ENCODE measurements at regions not wholly inside any gene's neighbourhood (a gene's known extent, or its start where the extent isn't known, plus 50 kb on each side); places are given as distances from the start of the nearest gene placed in this dataset.
"Not testable (repeated sequence)": the region's sequence is repeated elsewhere in the genome, so short reads cannot be mapped to it uniquely, and the experiment has no call there.

DNA sequence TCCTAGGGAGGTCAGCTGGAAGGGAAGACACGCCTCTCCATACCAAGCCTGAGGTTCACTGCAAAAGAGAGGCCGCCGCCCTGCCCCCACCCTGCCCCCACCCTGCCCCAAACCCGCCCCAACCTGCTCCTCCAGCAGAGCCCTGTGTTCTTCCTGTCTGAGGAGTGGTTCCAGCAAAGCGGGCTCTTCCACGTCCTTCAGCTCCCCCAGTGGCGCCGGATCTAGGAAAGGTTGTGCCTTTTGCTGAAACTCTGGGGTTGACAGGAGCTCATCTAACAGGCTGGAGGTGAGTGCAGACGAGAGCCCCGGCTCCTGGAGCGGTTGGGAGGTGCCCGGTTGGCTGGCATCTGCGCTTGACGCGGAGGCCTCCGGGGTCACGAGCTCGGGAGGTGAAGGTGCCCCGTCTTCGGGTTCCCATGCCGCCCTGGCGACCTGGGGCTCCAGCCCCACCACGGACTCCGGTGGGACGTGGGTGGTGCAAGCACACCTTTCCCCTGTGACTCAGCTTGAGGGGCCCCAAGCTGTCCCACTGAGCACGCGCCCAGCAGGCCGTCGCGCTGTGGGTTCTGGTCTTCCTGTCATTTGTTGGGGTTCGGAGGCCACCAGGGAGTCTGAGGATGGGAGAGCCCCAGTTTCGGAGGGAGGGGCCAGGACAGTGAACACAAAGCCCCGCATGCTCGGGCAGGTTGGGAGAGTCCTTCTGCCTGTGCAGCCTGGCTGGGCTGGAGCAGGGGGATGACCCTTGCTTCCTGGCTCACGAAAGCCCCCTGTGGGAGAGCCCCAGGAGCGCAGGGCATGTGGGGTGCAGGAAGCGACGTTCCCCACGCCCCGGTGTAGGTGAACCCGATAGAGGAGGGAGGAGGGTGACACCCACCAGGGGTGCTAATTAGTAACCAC lies 1467.1 kb downstream of the FOXD4L5 start:
- peak overlapping the region; percentile 48 for H3K4me3 ChIP-seq (ENCODE audit: low read depth, low read length)
- in situ Hi-C loops (cut with HindIII; ENCODE audit: low sequenced_read_pairs): no loop called here
- TF ChIP-seq, protein P1, sequence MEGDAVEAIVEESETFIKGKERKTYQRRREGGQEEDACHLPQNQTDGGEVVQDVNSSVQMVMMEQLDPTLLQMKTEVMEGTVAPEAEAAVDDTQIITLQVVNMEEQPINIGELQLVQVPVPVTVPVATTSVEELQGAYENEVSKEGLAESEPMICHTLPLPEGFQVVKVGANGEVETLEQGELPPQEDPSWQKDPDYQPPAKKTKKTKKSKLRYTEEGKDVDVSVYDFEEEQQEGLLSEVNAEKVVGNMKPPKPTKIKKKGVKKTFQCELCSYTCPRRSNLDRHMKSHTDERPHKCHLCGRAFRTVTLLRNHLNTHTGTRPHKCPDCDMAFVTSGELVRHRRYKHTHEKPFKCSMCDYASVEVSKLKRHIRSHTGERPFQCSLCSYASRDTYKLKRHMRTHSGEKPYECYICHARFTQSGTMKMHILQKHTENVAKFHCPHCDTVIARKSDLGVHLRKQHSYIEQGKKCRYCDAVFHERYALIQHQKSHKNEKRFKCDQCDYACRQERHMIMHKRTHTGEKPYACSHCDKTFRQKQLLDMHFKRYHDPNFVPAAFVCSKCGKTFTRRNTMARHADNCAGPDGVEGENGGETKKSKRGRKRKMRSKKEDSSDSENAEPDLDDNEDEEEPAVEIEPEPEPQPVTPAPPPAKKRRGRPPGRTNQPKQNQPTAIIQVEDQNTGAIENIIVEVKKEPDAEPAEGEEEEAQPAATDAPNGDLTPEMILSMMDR (IDR thresholded peaks at IDR 0.05; ENCODE audit: low read depth, low read length, missing control alignments): no peak
- DNase-seq (ENCODE audit: low read depth): no peak

DNA sequence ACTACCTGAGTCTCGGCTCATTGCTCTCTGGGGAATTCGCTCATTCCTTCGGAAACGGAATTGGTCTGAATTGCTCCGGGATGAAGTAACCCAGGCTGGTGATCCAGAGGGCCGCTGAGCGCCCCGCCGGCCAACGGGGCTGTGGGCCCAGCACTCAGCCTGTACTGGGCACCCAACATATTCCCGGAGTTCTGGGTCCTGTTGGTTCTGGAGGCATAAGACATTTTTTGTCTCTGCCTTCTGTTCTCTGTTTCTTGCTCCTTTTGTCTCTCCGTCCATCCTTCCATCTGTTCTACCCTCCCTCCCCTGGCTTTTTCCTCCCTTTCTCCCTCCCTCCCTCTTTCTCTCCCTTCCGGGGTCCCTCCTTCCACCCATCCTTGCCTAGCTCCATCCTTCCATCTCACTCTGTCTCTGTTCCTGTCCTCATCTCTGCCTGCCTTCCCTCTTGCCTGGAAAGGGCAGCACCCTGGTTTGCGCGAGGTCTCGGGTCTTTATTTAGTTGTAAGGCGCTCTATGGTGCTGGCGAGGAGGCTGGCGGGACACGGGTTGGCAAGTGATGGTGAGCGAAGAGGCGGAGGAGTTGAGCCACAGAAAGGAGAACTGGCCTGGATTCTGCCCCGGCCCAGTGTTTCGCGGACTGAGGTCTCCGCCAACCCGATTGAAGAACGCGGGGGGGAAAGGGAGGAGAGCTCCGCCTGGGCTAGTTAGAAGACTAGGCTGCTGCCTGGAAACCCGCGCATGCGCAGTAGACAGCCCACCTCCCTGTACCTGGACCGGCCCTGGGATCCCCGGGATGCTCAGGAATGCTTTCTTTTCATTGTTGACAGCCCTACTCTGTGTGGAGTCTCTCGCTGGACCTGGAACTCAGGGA lies 1468.0 kb downstream of the FOXD4L5 start:
- TF ChIP-seq, protein P1 (IDR thresholded peaks at IDR 0.05; ENCODE audit: low read depth, low read length, missing control alignments): no peak
- in situ Hi-C loops (cut with HindIII; ENCODE audit: low sequenced_read_pairs): no loop called here
- peak overlapping the region; percentile 48 for H3K4me3 ChIP-seq (ENCODE audit: low read depth, low read length)
- DNase-seq (ENCODE audit: low read depth): peak; percentile 80

DNA sequence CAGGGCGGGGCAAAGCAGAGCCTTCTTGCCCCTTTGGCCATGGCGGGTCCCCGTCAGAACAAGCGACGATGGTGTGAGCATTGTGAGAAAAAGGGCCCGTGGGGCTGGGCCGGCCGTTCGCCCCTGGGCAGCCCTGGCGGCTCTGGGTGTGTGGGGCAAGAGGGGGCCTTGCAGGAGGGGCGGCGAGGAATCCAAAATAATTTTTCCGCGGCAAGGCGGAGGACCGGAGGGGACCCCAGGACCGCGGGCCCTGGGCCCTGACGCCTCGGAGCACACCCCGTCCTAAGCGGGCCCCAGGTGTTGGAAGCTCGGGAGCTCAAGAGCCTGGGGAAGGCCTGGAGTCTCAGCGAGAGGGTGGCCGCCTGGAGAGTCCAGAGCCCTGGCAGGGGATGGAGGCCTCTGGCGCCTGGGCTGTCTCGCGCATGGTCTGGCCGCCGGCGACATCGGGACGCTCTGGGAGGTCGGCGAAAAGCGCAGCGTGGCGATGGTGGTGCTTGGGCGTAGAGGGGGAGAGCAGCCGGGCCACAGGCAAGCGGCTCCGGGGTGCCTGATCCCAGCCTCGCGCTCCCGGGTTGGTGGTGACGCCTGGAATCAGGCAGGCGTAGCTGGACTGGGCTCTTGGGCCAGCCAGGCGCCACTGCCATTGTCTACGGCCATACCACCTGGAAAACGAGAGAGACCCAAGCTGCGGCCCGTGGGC lies 1469.9 kb downstream of the FOXD4L5 start:
- in situ Hi-C loops (cut with HindIII; ENCODE audit: low sequenced_read_pairs); DNase-seq (ENCODE audit: low read depth); H3K4me3 ChIP-seq (ENCODE audit: low read depth, low read length): not testable (repeated sequence)

DNA sequence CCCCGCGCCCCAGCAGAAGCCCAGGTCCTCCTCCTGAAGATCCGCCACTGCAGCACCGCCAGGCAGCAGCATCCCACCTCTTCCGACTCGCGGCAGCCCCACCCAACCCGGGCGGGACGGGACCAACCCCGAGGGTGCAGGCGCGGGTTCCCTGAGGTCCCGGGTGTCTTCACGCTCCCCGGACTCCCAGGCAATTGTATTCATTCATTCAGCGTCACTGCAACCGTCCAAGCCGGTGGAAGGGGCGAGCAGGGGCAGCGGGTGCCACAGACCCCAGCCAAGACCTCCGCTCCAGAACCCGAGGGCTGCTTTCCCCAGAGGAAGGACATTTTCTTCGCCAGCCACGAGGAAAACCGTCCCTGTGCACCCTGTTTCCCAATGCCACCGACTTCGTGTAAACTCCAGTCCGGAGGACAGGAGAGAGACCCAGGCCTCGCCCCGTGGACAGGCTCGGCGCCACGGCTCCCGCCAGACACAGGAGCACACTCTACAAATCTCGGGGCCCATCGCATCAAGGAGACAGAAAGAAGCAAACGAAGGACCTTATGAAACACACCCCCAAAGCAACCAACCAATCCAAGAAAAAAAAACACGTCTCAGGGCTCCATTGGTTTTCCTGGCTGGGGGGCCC lies 1471.5 kb downstream of the FOXD4L5 start:
- DNase-seq (ENCODE audit: low read depth); H3K4me3 ChIP-seq (ENCODE audit: low read depth, low read length); in situ Hi-C loops (cut with HindIII; ENCODE audit: low sequenced_read_pairs): not testable (repeated sequence)

DNA sequence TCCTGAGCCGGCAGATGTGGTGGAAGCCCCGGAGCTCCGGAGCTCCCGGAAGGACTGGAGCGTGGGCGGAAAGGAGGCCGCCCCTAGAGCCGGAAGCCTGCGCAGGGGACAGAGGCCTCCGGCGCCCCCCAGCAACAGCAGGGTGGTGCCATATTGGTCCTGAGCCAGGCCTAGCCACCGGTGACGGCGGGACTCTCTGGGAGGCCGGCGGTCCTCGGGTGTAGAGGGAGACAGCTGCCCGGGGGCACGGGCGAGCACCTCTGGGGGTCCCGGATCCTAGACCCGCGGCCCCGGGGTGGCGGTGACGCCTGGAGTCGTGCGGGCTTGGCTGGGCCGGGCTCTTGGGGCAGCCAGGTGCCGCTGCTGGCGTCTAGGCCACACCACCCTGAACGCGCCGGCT lies 1472.2 kb downstream of the FOXD4L5 start:
- DNase-seq (ENCODE audit: low read depth); H3K4me3 ChIP-seq (ENCODE audit: low read depth, low read length); in situ Hi-C loops (cut with HindIII; ENCODE audit: low sequenced_read_pairs): not testable (repeated sequence)

DNA sequence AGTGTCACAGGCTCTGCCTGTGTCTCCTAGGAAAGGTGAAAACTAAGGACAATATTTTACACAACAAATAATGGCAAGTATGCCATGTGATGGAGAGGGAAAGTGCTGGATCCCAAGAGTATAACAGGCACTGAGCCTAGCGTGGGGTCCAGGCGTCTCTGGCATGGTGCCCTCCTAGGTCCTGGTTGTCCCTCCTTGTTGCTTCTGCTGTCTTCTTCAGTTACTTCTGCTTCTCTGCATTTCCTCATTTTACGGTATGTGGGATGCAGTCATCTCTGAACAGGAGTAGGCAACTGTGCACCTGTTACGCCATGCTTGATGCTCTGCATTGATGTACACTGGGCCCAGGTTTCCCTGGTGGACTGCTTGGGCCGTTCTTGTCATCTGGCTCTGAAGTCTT lies 1480.8 kb downstream of the FOXD4L5 start:
- DNase-seq (ENCODE audit: low read depth); H3K4me3 ChIP-seq (ENCODE audit: low read depth, low read length); in situ Hi-C loops (cut with HindIII; ENCODE audit: low sequenced_read_pairs): not testable (repeated sequence)

DNA sequence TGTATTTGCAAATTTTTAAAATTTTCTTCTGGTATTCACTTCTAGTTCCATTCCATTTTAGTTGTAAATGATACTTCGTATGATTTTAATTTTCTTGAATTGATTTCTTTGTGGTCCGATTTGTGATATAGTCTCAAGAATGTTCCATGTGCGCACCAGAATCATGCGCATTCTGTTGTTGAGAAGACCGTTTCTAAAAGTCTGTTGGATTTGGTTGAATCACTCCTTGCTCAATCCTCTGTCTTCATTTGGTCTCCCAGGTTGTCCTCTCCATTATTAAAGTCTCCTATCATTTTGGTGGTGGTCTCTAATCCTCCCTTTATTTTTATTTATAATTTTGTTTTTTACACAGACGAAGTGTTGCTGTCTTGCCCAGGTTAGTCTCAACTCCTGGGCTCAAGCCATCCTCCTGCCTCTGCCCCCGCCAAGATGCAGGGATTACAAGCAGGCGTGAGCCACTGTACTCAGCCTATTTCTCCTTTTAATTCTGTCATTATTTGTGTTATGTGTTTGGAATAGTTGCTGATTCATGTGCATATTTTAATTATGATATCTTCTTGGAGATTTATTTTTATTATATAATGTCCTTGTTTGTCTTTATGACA lies 1490.8 kb downstream of the FOXD4L5 start:
- DNase-seq (ENCODE audit: low read depth); H3K4me3 ChIP-seq (ENCODE audit: low read depth, low read length); in situ Hi-C loops (cut with HindIII; ENCODE audit: low sequenced_read_pairs): not testable (repeated sequence)

DNA sequence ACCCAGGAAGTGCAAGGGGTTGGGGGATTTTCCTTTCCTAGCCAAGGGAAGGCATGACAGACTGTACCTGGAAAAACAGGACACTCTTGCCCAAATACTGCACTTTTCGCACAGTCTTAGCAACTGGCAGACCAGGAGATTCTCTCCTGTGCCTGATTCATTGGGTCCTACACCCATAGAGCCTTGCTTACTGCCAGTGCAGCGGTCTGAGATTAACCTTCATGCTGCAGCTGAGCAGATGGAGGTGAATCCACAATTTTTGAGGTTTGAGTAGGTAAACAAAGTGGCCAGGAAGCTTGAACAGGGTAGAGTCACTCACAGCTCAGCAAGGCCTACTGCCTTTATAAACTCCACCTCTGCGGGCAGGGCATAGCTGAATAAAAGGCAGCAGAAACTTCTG lies 1497.6 kb downstream of the FOXD4L5 start:
- H3K4me3 ChIP-seq (ENCODE audit: low read depth, low read length); in situ Hi-C loops (cut with HindIII; ENCODE audit: low sequenced_read_pairs); DNase-seq (ENCODE audit: low read depth): not testable (repeated sequence)

DNA sequence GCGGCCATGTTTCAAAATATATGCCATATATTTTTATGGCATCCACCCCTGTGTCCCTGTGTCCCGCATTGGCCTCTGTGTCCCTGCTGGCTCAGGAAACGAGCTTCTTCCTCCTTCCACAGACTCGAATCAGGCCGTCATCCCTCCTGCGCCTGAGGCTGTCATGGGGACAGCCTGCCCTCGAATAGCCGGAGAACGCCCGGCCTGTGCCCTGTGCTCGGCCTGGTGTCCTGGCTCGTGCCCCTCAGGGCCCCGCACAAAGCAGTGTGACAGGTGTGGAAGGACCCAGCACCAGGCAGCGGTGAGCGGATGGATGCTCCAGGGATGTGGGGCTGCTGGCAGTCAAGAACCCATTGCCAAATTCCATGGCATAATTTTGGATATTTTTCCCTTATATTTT lies 1500.0 kb downstream of the FOXD4L5 start:
- DNase-seq (ENCODE audit: low read depth); H3K4me3 ChIP-seq (ENCODE audit: low read depth, low read length); in situ Hi-C loops (cut with HindIII; ENCODE audit: low sequenced_read_pairs): not testable (repeated sequence)

DNA sequence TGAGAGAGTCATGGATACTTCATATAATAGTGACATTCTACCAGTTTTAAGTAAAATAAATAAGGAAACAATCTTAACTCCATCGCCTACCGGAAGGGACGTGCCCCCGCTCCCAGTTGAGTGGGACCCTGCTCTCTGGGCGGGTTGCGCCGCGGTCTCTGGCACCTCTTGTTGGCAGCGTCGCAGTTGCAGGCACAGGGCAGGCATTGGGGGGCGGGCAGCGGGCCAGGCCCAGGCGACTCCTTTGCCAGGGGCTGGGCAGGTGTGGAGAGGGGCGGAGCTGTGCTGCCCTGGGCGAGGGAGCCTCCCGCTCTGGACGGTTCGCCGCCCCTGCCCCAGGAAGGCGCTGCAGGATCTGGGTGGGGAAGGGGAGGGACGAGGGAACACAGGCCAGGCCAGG lies 1500.6 kb downstream of the FOXD4L5 start:
- H3K4me3 ChIP-seq (ENCODE audit: low read depth, low read length); in situ Hi-C loops (cut with HindIII; ENCODE audit: low sequenced_read_pairs); DNase-seq (ENCODE audit: low read depth): not testable (repeated sequence)

DNA sequence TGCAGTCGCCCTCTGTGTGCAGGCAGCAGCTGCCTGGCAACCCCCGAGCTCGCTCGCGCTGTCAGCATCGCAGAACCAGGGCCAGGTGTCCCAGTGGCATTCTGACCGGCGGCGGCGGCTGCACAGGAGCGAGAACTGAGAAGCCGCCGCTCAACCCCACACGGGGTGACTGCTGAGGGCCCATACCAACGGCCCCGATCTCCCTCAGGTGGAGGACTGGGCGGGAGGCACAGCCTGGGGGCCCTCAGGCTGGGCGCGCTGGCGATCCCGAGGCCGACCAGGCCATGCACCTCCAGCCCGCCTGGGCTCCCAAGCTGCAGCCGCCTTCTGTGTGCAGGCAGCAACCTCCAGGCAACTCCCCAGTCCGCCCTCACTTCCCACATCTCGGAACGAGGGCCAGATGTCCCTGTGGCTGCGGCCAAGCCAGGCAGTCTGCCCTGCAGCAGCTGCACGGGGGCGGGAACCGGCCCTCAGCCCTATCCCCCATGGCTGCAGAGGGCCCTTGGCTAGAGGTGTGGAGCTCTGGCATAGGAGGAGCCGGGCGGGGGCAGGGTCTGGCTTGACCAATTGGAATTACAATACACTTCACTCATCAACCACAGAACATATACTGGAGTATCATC lies 1503.1 kb downstream of the FOXD4L5 start:
- in situ Hi-C loops (cut with HindIII; ENCODE audit: low sequenced_read_pairs); H3K4me3 ChIP-seq (ENCODE audit: low read depth, low read length); DNase-seq (ENCODE audit: low read depth): not testable (repeated sequence)

DNA sequence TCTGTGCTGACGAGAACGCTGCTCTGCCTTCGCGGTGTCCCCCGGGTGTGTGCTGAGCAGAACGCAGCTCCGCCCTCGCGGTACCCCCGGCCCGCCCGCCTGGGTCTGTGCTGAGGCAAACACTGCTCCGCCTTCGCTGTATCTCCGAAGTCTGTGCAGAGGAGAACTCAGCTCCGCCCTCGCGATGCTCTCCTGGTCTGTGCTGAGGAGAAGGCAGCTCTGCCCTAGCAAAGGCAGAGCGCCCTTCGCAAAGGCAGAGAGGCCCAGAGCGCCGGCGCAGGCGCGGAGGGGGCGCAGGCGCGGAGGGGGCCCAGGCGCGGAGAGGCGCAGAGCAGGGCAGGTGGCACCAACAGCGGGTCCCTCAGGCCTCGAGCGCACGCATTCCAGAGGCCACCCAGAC lies 1503.6 kb downstream of the FOXD4L5 start:
- DNase-seq (ENCODE audit: low read depth); H3K4me3 ChIP-seq (ENCODE audit: low read depth, low read length); in situ Hi-C loops (cut with HindIII; ENCODE audit: low sequenced_read_pairs): not testable (repeated sequence)

DNA sequence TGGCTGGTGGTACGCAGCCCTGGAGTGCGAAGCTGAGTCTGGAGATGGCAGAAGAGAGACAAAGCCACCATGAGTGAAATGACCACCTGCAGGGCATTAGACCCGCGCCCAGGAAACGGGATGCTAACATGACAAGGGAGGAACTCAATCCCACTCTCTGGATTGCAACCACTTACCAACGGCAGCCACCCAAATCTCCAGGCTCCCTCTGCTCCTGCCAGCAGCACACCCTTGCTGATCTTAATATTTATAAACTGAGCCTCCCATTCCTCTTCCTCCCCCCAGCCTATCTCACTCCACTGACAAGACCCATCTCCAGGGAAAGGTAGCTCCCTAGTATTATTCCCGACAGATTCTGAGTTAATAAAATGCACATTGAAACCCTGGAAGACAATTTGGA lies 1508.8 kb downstream of the FOXD4L5 start:
- H3K4me3 ChIP-seq (ENCODE audit: low read depth, low read length); in situ Hi-C loops (cut with HindIII; ENCODE audit: low sequenced_read_pairs); DNase-seq (ENCODE audit: low read depth): not testable (repeated sequence)

Data from astrocyte of the cerebellum (primary cell).